SK-N-SH treated with all-trans-retinoic acid at 6 μM for 48 hours (cell line): ENCODE measurements at regions not wholly inside any gene's neighbourhood (a gene's known extent, or its start where the extent isn't known, plus 50 kb on each side); places are given as distances from the start of the nearest gene placed in this dataset.

ENCODE experiments used
- ARNTL ChIP-seq: fragments of 450-650 bp; formaldehyde crosslinking; IDR thresholded peaks from 2 replicates; pipeline ENCODE4 v1.5.0; 2020; ENCODE audit warnings: low read depth, mild to moderate bottlenecking, moderate library complexity, borderline replicate concordance
- CSDC2 ChIP-seq: fragments of 250-450 bp; sonication (Bioruptor Pico); IDR thresholded peaks from 2 replicates; pipeline ENCODE4 v1.5.0; 2020; ENCODE audit warnings: mild to moderate bottlenecking, moderate library complexity
- GLIS3 ChIP-seq: fragments of 250-450 bp; sonication (Bioruptor Pico); IDR thresholded peaks from 2 replicates; pipeline ENCODE4 v1.5.0; 2020; ENCODE audit warnings: mild to moderate bottlenecking, moderate library complexity
- OSR1 ChIP-seq: fragments of 250-450 bp; sonication (Bioruptor Pico); IDR thresholded peaks from 2 replicates; pipeline ENCODE4 v1.8.0; 2022; ENCODE audit warnings: moderate library complexity, mild to moderate bottlenecking, inconsistent platforms
- PPARA ChIP-seq: fragments of 250-450 bp; sonication (Bioruptor Pico); IDR thresholded peaks from 2 replicates; pipeline ENCODE4 v1.5.0; 2020; ENCODE audit warnings: mild to moderate bottlenecking, borderline replicate concordance
- RARB ChIP-seq: fragments of 250-450 bp; sonication (Bioruptor Pico); IDR thresholded peaks from 2 replicates; pipeline ENCODE4 v1.8.0; 2021; ENCODE audit warnings: mild to moderate bottlenecking, moderate library complexity
- TOX ChIP-seq: fragments of 250-450 bp; sonication (Bioruptor Pico); IDR thresholded peaks from 2 replicates; pipeline ENCODE4 v1.8.0; 2021; ENCODE audit warnings: mild to moderate bottlenecking, moderate library complexity, borderline replicate concordance
- ZC3H10 ChIP-seq: fragments of 250-450 bp; sonication (Bioruptor Pico); IDR thresholded peaks from 2 replicates; pipeline ENCODE4 v1.5.1; 2021; ENCODE audit warnings: mild to moderate bottlenecking, moderate library complexity
- ZFP3 ChIP-seq: fragments of 250-450 bp; sonication (Bioruptor Pico); IDR thresholded peaks from 2 replicates; pipeline ENCODE4 v1.5.0; 2020; ENCODE audit warnings: mild to moderate bottlenecking, moderate library complexity
- ZNF8 ChIP-seq: fragments of 450-650 bp; formaldehyde crosslinking; IDR thresholded peaks from 2 replicates; pipeline ENCODE4 v1.5.0; 2020; ENCODE audit warnings: mild to moderate bottlenecking, moderate library complexity
- TF ChIP-seq, protein P1 (sequence below): fragments of 250-450 bp; sonication (Bioruptor Pico); IDR thresholded peaks from 2 replicates; pipeline ENCODE4 v1.5.1; 2020; ENCODE audit warnings: low read depth, mild to moderate bottlenecking, moderate library complexity
- TF ChIP-seq, protein P2 (sequence below): fragments of 250-450 bp; sonication (Bioruptor Pico); IDR thresholded peaks from 2 replicates; pipeline ENCODE4 v1.8.0; 2020; ENCODE audit warnings: mild to moderate bottlenecking, moderate library complexity, borderline replicate concordance
- TF ChIP-seq, protein P3 (sequence below): fragments of 250-450 bp; sonication (Bioruptor Pico); IDR thresholded peaks from 2 replicates; pipeline ENCODE4 v1.5.0; 2020; ENCODE audit warnings: mild to moderate bottlenecking, moderate library complexity

DNA sequence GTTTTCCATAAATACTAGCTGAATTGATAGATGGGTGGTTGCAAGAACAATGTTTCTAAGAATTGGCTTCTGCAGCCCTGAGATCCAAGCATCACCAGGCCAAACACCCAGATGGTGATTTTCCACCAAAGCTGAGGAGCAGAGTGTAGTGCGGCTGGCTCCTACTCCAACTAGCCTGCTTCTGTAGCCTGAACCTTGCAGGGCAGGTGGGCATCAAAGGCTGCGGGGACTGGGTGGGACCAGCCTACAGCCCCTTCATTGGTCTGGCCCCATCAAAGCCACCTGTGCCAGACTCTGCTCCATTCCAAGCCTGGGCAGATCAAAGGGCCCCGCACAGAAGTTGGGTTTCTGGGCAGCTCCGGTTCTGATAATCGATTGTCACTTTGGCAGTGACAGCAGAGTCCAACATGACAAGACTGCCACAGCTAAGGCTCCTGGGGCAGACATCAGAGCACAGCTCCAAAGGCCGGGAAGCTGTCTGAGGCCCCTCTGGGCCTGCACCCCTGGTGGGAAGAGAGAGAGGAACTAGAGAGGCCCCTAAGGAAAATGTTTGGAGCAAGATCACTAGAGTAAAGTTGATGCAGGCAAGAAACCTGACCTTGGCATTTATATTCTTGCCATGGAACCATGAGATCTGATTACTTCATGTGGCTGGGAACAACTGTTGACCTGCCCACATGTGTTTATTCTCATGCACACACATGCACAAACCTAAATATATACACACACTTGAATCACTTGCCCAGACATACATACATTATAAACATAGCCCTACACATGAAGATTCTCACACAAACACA lies 582.9 kb downstream of the INSC start:
- TF ChIP-seq OSR1 = no peak
- no peak for TF ChIP-seq CSDC2 (CRISPR knock-in tag)
- TF ChIP-seq ZNF8 (CRISPR knock-in tag) = no peak
- TF ChIP-seq, protein P1, sequence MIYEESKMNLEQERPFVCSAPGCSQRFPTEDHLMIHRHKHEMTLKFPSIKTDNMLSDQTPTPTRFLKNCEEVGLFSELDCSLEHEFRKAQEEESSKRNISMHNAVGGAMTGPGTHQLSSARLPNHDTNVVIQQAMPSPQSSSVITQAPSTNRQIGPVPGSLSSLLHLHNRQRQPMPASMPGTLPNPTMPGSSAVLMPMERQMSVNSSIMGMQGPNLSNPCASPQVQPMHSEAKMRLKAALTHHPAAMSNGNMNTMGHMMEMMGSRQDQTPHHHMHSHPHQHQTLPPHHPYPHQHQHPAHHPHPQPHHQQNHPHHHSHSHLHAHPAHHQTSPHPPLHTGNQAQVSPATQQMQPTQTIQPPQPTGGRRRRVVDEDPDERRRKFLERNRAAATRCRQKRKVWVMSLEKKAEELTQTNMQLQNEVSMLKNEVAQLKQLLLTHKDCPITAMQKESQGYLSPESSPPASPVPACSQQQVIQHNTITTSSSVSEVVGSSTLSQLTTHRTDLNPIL (CRISPR knock-in tag) = no peak
- no peak for TF ChIP-seq ZFP3 (CRISPR knock-in tag)
- no peak for TF ChIP-seq PPARA (CRISPR knock-in tag)
- no peak for TF ChIP-seq RARB (CRISPR knock-in tag)
- TF ChIP-seq ARNTL (CRISPR knock-in tag) = no peak
- TF ChIP-seq, protein P2, sequence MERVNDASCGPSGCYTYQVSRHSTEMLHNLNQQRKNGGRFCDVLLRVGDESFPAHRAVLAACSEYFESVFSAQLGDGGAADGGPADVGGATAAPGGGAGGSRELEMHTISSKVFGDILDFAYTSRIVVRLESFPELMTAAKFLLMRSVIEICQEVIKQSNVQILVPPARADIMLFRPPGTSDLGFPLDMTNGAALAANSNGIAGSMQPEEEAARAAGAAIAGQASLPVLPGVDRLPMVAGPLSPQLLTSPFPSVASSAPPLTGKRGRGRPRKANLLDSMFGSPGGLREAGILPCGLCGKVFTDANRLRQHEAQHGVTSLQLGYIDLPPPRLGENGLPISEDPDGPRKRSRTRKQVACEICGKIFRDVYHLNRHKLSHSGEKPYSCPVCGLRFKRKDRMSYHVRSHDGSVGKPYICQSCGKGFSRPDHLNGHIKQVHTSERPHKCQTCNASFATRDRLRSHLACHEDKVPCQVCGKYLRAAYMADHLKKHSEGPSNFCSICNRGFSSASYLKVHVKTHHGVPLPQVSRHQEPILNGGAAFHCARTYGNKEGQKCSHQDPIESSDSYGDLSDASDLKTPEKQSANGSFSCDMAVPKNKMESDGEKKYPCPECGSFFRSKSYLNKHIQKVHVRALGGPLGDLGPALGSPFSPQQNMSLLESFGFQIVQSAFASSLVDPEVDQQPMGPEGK = no peak
- no peak for TF ChIP-seq ZC3H10
- TF ChIP-seq GLIS3 (CRISPR knock-in tag) = no peak
- no peak for TF ChIP-seq TOX (CRISPR knock-in tag)
- TF ChIP-seq, protein P3, sequence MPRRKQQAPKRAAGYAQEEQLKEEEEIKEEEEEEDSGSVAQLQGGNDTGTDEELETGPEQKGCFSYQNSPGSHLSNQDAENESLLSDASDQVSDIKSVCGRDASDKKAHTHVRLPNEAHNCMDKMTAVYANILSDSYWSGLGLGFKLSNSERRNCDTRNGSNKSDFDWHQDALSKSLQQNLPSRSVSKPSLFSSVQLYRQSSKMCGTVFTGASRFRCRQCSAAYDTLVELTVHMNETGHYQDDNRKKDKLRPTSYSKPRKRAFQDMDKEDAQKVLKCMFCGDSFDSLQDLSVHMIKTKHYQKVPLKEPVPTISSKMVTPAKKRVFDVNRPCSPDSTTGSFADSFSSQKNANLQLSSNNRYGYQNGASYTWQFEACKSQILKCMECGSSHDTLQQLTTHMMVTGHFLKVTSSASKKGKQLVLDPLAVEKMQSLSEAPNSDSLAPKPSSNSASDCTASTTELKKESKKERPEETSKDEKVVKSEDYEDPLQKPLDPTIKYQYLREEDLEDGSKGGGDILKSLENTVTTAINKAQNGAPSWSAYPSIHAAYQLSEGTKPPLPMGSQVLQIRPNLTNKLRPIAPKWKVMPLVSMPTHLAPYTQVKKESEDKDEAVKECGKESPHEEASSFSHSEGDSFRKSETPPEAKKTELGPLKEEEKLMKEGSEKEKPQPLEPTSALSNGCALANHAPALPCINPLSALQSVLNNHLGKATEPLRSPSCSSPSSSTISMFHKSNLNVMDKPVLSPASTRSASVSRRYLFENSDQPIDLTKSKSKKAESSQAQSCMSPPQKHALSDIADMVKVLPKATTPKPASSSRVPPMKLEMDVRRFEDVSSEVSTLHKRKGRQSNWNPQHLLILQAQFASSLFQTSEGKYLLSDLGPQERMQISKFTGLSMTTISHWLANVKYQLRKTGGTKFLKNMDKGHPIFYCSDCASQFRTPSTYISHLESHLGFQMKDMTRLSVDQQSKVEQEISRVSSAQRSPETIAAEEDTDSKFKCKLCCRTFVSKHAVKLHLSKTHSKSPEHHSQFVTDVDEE = no peak
